Fibroblast of villous mesenchyme (primary cell): ENCODE measurements at regions not wholly inside any gene's neighbourhood (a gene's known extent, or its start where the extent isn't known, plus 50 kb on each side); places are given as distances from the start of the nearest gene placed in this dataset.

ENCODE experiments used
- DNase-seq: peaks from one replicate; pipeline ENCODE4 v3.0.0-alpha.2; 2010; ENCODE audit warnings: low read depth
- H3K4me3 ChIP-seq: 2 replicates; pipeline ENCODE4 v1.5.1; 2011; ENCODE audit warnings: low read depth, mild to moderate bottlenecking, low read length
- TF ChIP-seq, protein P1 (sequence below): IDR thresholded peaks from 2 replicates; pipeline ENCODE4 v1.5.1; 2012; ENCODE audit warnings: low read depth, mild to moderate bottlenecking, low read length; ENCODE audit not compliant: insufficient read depth

DNA sequence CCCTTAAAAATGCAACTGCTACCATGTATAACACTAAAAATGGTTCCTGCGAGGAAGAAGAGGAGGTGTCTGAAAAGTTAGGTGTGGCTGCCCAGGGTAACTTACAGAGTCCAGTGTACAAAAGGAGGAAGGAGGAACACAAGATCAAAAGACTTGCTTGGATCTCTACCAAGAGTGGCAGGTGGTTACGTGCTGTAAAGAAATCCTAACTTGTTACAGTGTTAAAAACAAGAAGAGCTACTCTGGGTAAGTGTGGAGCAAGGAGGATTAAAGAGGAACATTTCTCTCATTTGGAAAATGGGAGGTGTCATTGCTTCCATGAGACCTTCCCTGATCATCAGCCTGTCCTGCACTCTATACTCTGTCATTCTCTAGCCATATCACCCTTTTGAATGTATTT lies 242.0 kb downstream of the PTTG2 start:
- no peak overlapping the region for H3K4me3 ChIP-seq
- DNase-seq: no peak
- TF ChIP-seq, protein P1, sequence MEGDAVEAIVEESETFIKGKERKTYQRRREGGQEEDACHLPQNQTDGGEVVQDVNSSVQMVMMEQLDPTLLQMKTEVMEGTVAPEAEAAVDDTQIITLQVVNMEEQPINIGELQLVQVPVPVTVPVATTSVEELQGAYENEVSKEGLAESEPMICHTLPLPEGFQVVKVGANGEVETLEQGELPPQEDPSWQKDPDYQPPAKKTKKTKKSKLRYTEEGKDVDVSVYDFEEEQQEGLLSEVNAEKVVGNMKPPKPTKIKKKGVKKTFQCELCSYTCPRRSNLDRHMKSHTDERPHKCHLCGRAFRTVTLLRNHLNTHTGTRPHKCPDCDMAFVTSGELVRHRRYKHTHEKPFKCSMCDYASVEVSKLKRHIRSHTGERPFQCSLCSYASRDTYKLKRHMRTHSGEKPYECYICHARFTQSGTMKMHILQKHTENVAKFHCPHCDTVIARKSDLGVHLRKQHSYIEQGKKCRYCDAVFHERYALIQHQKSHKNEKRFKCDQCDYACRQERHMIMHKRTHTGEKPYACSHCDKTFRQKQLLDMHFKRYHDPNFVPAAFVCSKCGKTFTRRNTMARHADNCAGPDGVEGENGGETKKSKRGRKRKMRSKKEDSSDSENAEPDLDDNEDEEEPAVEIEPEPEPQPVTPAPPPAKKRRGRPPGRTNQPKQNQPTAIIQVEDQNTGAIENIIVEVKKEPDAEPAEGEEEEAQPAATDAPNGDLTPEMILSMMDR: no peak

DNA sequence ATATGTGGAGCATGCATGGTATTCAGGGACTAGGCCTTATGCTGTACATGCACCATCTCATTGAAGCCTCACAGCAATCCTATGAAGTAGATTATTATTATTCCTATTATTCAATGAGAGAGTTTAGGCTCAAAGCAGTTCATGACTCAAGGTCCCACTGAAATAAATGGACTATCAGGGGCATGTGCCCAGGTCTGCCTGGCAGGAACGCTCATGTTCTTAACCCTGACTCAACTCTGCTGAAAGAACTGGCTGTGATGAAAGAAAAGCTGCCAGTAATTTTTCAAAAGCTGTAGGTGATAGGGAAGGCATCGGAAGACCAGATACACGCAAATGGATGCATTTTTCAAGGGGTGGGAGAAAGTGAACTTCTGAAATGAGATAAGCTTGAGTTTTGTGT lies 243.4 kb downstream of the PTTG2 start:
- TF ChIP-seq, protein P1: no peak
- H3K4me3 ChIP-seq: no peak overlapping the region
- DNase-seq: no peak

DNA sequence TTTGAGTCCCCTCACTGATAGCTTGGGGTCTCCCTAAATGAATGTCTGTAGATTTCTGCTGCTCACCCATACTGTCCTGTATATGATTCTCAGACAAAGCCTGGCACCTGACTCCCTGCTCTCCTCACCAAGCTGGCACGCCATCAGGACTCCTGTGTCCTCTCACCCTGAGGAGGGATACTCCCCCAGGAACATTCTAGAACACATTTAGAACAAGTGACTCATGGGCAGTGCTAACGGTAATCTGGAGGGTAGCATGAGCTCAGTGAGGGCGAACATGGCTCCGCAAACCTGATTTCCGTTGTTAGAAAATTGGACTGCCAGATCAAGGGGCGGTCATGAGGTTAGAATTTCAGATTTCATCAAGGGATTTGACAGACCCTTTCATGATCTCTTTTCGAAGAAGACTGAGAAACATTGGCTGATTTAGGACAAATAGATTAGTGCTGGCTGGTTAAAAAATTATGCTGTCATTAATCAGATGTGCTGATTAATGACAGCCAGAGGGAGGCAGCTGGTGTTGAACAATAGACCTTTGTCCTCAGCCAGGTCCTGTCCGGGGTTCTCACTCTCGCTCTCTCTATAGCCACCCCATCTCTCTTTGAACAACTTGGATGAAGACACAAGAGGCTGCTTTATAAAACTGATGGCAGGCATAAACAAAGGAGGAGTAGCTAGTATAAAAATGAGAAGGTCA lies 244.3 kb downstream of the PTTG2 start:
- H3K4me3 ChIP-seq: no peak overlapping the region
- no peak for DNase-seq
- TF ChIP-seq, protein P1: no peak

DNA sequence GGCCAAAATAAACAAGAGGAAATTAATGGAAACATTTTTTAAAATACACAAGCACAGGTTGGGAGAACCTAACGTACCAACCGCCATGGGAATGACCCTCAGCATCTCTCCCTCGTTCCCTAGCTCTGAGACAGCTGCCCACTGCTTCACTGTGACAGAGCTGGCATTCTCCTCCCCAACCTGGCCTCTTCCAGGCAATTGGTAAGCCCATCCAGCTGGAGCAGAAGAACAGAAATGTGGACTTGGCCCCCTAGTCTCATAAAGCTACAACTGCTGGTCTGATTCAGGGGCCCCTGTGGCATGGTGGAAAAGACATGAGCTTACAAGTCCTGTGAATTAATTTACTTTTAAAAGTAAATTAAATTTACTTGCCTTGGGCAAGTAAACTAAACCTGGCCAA lies 245.1 kb downstream of the PTTG2 start:
- TF ChIP-seq, protein P1: no peak
- DNase-seq: no peak
- H3K4me3 ChIP-seq: no peak overlapping the region

DNA sequence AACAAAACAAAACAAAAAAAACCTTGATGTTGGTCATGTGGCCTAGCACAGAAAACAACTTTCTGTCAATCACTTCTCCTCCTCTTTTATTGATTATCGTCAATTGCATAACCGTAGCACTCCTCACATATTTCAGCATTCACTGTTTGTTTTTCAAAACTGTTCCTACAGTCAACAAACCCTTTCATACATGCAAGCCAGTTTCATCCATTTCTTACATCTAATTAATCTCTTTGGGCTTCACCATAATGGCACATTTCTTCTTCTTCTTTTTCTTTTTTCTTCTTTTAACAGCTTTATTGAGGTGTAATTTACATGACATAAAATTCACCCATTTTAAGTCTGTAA lies 246.9 kb downstream of the PTTG2 start:
- no peak for DNase-seq
- no peak overlapping the region for H3K4me3 ChIP-seq
- TF ChIP-seq, protein P1: no peak

DNA sequence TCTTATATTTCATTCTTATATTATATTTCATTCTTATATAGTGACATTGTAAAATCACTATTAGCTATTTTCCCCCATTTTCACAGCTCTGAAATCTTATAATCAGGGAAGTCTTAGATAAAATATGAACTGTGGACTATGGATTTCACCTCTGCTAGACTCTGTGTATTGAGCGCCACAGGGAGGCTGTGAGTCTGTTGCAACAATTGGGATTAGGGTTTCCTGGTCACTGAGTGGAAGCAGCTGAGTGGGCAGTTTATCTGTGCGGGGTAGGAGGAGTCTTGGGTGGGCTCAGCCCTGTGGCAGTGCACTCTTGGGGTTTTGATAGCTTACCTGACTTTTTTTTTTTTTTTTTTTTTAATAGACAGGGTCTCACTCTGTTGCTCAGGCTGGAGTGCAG lies 249.5 kb downstream of the PTTG2 start:
- no peak for DNase-seq
- TF ChIP-seq, protein P1: no peak
- H3K4me3 ChIP-seq: no peak overlapping the region
